T47D (cell line): ENCODE measurements at regions not wholly inside any gene's neighbourhood (a gene's known extent, or its start where the extent isn't known, plus 50 kb on each side); places are given as distances from the start of the nearest gene placed in this dataset.

Experiments
- DNase-seq, 2 experiments: peaks; one replicate each; pipeline versions ENCODE4 v3.0.0 to v3.0.0-alpha.2; 2011 to 2012; ENCODE audit warnings: low read depth in 1 of 2, low spot score in 1 of 2
- JUND ChIP-seq: IDR thresholded peaks from 2 replicates; pipeline ENCODE4 v1.6.1; 2012; ENCODE audit warnings: low read depth
- in situ Hi-C: cut with HindIII; loops from 2 replicates; pipeline ENCODE4 v1.10.0; 2016; ENCODE audit warnings: low sequenced_read_pairs, low pct_unique_long_range_greater_than_20kb

GRCh38 chr6:22062807-22063408 is 233.9 kb downstream of the PRL start:
- no peak for DNase-seq
- in situ Hi-C loops: no loop called here
- TF ChIP-seq JUND: no peak

GRCh38 chr6:22064558-22064957 is 232.3 kb downstream of the PRL start:
- TF ChIP-seq JUND: no peak
- no peak for DNase-seq
- in situ Hi-C loops: no loop called here

- no peak for DNase-seq
- in situ Hi-C loops: no loop called here
- TF ChIP-seq JUND: no peak
These were observed 229.7 kb downstream of the PRL start for GRCh38 chr6:22067122-22067521.

- TF ChIP-seq JUND: no peak
- in situ Hi-C loops: no loop called here
- DNase-seq: no peak
These were observed 229.2 kb downstream of the PRL start for GRCh38 chr6:22067671-22068070.

GRCh38 chr6:22068561-22069305 is 228.1 kb downstream of the PRL start:
- no peak for TF ChIP-seq JUND
- DNase-seq: no peak
- in situ Hi-C loops: no loop called here

- TF ChIP-seq JUND: no peak
- DNase-seq: no peak
- in situ Hi-C loops: no loop called here
These were observed 227.5 kb downstream of the PRL start for GRCh38 chr6:22069306-22069800.

- peak; percentile 21 to 58 for DNase-seq
- no peak for TF ChIP-seq JUND
- in situ Hi-C loops: no loop called here
These were observed 225.4 kb downstream of the PRL start for GRCh38 chr6:22071270-22072041.

GRCh38 chr6:22072949-22073348 is 223.9 kb downstream of the PRL start:
- no peak for TF ChIP-seq JUND
- in situ Hi-C loops: no loop called here
- DNase-seq: peak in 1 of 2 experiments; percentile 15

- DNase-seq: no peak
- TF ChIP-seq JUND: no peak
- in situ Hi-C loops: no loop called here
These were observed 223.2 kb downstream of the PRL start for GRCh38 chr6:22073516-22074198.

- DNase-seq: no peak
- TF ChIP-seq JUND: no peak
- in situ Hi-C loops: no loop called here
These were observed 218.5 kb downstream of the PRL start for GRCh38 chr6:22078288-22078687.

- no peak for TF ChIP-seq JUND
- in situ Hi-C loops: no loop called here
- no peak for DNase-seq
These were observed 217.9 kb downstream of the PRL start for GRCh38 chr6:22078802-22079545.

GRCh38 chr6:22079783-22080182 is 217.1 kb downstream of the PRL start:
- no peak for DNase-seq
- no peak for TF ChIP-seq JUND
- in situ Hi-C loops: no loop called here
